Mucosa of descending colon (tissue), 3 donors: ENCODE measurements at regions not wholly inside any gene's neighbourhood (a gene's known extent, or its start where the extent isn't known, plus 50 kb on each side); places are given as distances from the start of the nearest gene placed in this dataset.

Experiments
- ATAC-seq: fragments of 200-7000 bp; cut with Tn5 transposase; one replicate; pipeline ENCODE4 v1.9.1; 2020; ENCODE audit warnings: mild to moderate bottlenecking, moderate library complexity
- DNase-seq, 3 donors: peaks; one replicate each; pipeline ENCODE4 v3.0.0-alpha.2; 2020
- H3K36me3 ChIP-seq: fragments of 200-600 bp; one replicate; pipeline ENCODE4 v1.8.0; 2021; ENCODE audit warnings: low read depth, mild to moderate bottlenecking
- H3K4me1 ChIP-seq: fragments of 200-600 bp; one replicate; pipeline ENCODE4 v1.8.0; 2021; ENCODE audit warnings: low read depth, mild to moderate bottlenecking
- H3K4me3 ChIP-seq: fragments of 200-600 bp; one replicate; pipeline ENCODE4 v1.8.0; 2021; ENCODE audit warnings: mild to moderate bottlenecking
- H3K9me3 ChIP-seq: fragments of 200-600 bp; one replicate; pipeline ENCODE4 v1.8.0; 2021; ENCODE audit warnings: mild to moderate bottlenecking
- CTCF ChIP-seq: fragments of 200-600 bp; IDR thresholded peaks from one replicate; pipeline ENCODE4 v1.8.0; 2022; ENCODE audit warnings: antibody characterized with exemption, mild to moderate bottlenecking
- intact Hi-C, 2 donors: fragments of 100-400 bp; cut with DNase I in 1 of 2; cut with micrococcal nuclease in 1 of 2; formaldehyde crosslinking; loops; one replicate each; pipeline versions ENCODE4 v1.11.0 to v1.11.1; 2022; cut with DNase I, micrococcal nuclease
- donor health status: DM: no; HTN: no; CAD: no; lungs with moderate emphysema.
- donor health status: DM: no; HTN: no; CAD: no.
- donor health status: DM: no; HTN: yes; CAD: no.

- intact Hi-C loops: no loop called here
- ATAC-seq (peak; percentile 14), DNase-seq (no peak)
- H3K9me3 ChIP-seq: no peaks in the 10 kb centered on the region
- no peaks in the 10 kb centered on the region for H3K36me3 ChIP-seq
- no peaks in the 10 kb centered on the region for H3K4me1 ChIP-seq
- no peak overlapping the region for H3K4me3 ChIP-seq
- no peak for TF ChIP-seq CTCF
These were observed 59.3 kb downstream of the BTBD3 start for GRCh38 chr20:11976966-11977365.

GRCh38 chr20:11978496-11978895, 60.8 kb downstream of the BTBD3 start:
- intact Hi-C loops: no loop called here
- no peak for ATAC-seq

GRCh38 chr20:11979306-11979990, 61.8 kb downstream of the BTBD3 start:
- ATAC-seq (no peak), DNase-seq (no peak)
- intact Hi-C loops: no loop called here
- no peak for TF ChIP-seq CTCF
- Histone ChIP-seq H3K4me3 (no peak overlapping the region), H3K9me3 (no peaks in the 10 kb centered on the region), H3K4me1 (peaks cover 4% of the 10 kb centered on the region), H3K36me3 (no peaks in the 10 kb centered on the region)

More at GRCh38 chr20:11978496-11978895, 60.8 kb downstream of the BTBD3 start:
- peaks cover 4% of the 10 kb centered on the region for H3K4me1 ChIP-seq
- no peaks in the 10 kb centered on the region for H3K36me3 ChIP-seq
- no peaks in the 10 kb centered on the region for H3K9me3 ChIP-seq
- H3K4me3 ChIP-seq: no peak overlapping the region
- no peak for TF ChIP-seq CTCF
- no peak for DNase-seq

- ATAC-seq: no peak
These were observed 62.6 kb downstream of the BTBD3 start for GRCh38 chr20:11980263-11980662.

GRCh38 chr20:11981366-11981947, 63.8 kb downstream of the BTBD3 start:
- Histone ChIP-seq H3K4me1 (peaks cover 4% of the 10 kb centered on the region), H3K4me3 (no peak overlapping the region), H3K36me3 (no peaks in the 10 kb centered on the region), H3K9me3 (no peaks in the 10 kb centered on the region)
- intact Hi-C loops: no loop called here
- no peak for TF ChIP-seq CTCF
- DNase-seq: no peak
- no peak for ATAC-seq

More at GRCh38 chr20:11980263-11980662, 62.6 kb downstream of the BTBD3 start:
- H3K9me3 ChIP-seq: no peaks in the 10 kb centered on the region
- TF ChIP-seq CTCF: no peak
- intact Hi-C loops: no loop called here
- DNase-seq: no peak
- no peaks in the 10 kb centered on the region for H3K36me3 ChIP-seq
- H3K4me3 ChIP-seq: no peak overlapping the region
- peaks cover 4% of the 10 kb centered on the region for H3K4me1 ChIP-seq
